Lower leg skin (tissue), 4 donors: ENCODE measurements at regions not wholly inside any gene's neighbourhood (a gene's known extent, or its start where the extent isn't known, plus 50 kb on each side); places are given as distances from the start of the nearest gene placed in this dataset.

Experiments
- DNase-seq, 2 donors: peaks; one replicate each; pipeline ENCODE4 v3.0.0-alpha.2; 2019; ENCODE audit warnings: low spot score in 2 of 2
- H3K4me3 ChIP-seq: fragments of 200-600 bp; sonication (generic); 2 replicates; pipeline ENCODE4 v1.5.1; 2017; ENCODE audit warnings: mild to moderate bottlenecking, low read depth; ENCODE audit not compliant: poor library complexity, severe bottlenecking
- CTCF ChIP-seq, 3 donors: fragments of 450-650 bp; IDR thresholded peaks; one replicate each; pipeline ENCODE4 v1.5.1; 2016; ENCODE audit warnings: antibody characterized with exemption in 3 of 3, mild to moderate bottlenecking in 3 of 3, moderate library complexity in 2 of 3
- POLR2A ChIP-seq, 2 donors: fragments of 450-650 bp; IDR thresholded peaks; one replicate each; pipeline ENCODE4 v1.6.1; 2016 to 2017; ENCODE audit warnings: antibody characterized with exemption in 2 of 2, mild to moderate bottlenecking in 1 of 2, moderate library complexity in 1 of 2
- WGBS, 2 donors: methylation state at CpG; one replicate each; pipeline ENCODE4 v1.1.5; 2018; 5-methylcytosine and 5-hydroxymethylcytosine counted together
- intact Hi-C: fragments of 100-400 bp; cut with DNase I; formaldehyde crosslinking; loops from one replicate; pipeline ENCODE4 v1.15.0; 2023; ENCODE audit warnings: low total_unique reads

- H3K4me3 ChIP-seq = no peak overlapping the region
- DNase-seq = peak in 1 of 2 donors; percentile 80
- TF ChIP-seq POLR2A (IDR thresholded peaks at IDR 0.05) = no peak
- TF ChIP-seq CTCF (IDR thresholded peaks at IDR 0.05) = no peak
- 62 to 63% methylated on average over 10 of the region's 12 CpGs for WGBS, 2 donors
- intact Hi-C loops = no loop called here
These were observed 55.7 kb downstream of the RTL6 start for GRCh38 chr22:44442186-44442815.

- intact Hi-C loops = no loop called here
- no peak for TF ChIP-seq CTCF (IDR thresholded peaks at IDR 0.05)
- no peak for TF ChIP-seq POLR2A (IDR thresholded peaks at IDR 0.05)
- H3K4me3 ChIP-seq = no peak overlapping the region
- DNase-seq = peak in 1 of 2 donors; percentile 75
- WGBS, 2 donors = 72 to 73% methylated on average over 13 to 16 of the region's 16 CpGs
These were observed 56.4 kb downstream of the RTL6 start for GRCh38 chr22:44441401-44442185.

- intact Hi-C loops = no loop called here
- WGBS, 2 donors = 85% methylated on average over 19 of the region's 19 CpGs
- DNase-seq = peak in 1 of 2 donors; percentile 78
- no peak for TF ChIP-seq CTCF (IDR thresholded peaks at IDR 0.05)
- TF ChIP-seq POLR2A (IDR thresholded peaks at IDR 0.05) = no peak
- no peak overlapping the region for H3K4me3 ChIP-seq
These were observed 57.5 kb downstream of the RTL6 start for GRCh38 chr22:44440224-44441160.

- TF ChIP-seq POLR2A (IDR thresholded peaks at IDR 0.05) (no peak), CTCF (IDR thresholded peaks at IDR 0.05) (no peak)
These were observed 58.4 kb downstream of the RTL6 start for GRCh38 chr22:44439356-44440223.

More at GRCh38 chr22:44439356-44440223, 58.4 kb downstream of the RTL6 start:
- WGBS, 2 donors = 83 to 85% methylated on average over 21 of the region's 21 CpGs
- no peak overlapping the region for H3K4me3 ChIP-seq
- intact Hi-C loops = no loop called here
- peak in 1 of 2 donors; percentile 70 for DNase-seq
